HK-2 (cell line): ENCODE measurements at regions not wholly inside any gene's neighbourhood (a gene's known extent, or its start where the extent isn't known, plus 50 kb on each side); places are given as distances from the start of the nearest gene placed in this dataset.

Source experiments
- DNase-seq: peaks from one replicate; pipeline ENCODE4 v3.0.0-alpha.2; 2018; ENCODE audit not compliant: unreplicated experiment

- DNase-seq: no peak
These were observed 64.3 kb upstream of the FGFR2 start for GRCh38 chr10:121662531-121662930.

DNA sequence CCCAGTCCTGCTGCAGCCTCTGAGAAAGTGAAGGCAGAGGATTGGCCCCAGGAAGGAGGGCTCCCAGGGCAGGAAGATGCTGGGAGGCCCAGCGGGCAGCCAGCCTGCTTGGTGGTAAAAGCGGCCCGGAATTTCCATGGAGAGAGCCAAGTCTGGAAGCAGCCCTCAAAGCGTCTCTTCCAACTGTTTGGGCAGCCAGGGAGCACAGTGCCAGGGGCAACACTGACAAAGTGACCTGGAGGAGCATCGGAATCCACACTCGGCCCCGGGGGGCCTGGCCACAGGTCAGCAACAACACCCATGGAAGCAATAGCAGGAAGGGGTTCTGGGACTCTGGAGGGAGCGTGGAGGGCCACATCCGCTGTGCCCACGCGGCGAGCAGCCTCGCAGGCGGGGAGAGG, 63.2 kb upstream of the FGFR2 start:
- DNase-seq: no peak

DNA sequence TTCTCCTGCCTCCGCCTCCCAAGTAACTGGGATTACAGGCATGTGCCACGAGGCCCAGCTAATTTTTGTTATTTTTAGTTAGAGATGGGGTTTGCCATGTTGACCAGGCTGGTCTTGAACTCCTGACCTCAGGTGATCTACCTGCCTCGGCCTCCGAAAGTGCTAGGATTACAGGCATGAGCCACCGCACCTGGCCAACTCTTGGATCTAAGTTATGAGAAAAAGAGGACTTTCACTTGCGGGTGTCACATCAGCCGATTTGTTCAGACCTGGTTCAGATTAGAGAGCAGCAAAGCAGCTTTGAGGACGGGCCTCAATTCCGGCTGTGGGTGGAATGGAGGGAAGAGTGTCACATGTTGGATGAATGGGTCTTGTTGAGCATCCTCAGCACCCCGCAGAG, 61.0 kb upstream of the FGFR2 start:
- DNase-seq: no peak

- no peak for DNase-seq
These were observed 60.4 kb upstream of the FGFR2 start for GRCh38 chr10:121658611-121659010.

GRCh38 chr10:121658111-121658510, 59.9 kb upstream of the FGFR2 start:
- DNase-seq: no peak

- no peak for DNase-seq
These were observed 57.3 kb upstream of the FGFR2 start for GRCh38 chr10:121655254-121656144.

GRCh38 chr10:121654021-121654545, 55.8 kb upstream of the FGFR2 start:
- no peak for DNase-seq

GRCh38 chr10:121653608-121654007, 55.4 kb upstream of the FGFR2 start:
- no peak for DNase-seq

DNA sequence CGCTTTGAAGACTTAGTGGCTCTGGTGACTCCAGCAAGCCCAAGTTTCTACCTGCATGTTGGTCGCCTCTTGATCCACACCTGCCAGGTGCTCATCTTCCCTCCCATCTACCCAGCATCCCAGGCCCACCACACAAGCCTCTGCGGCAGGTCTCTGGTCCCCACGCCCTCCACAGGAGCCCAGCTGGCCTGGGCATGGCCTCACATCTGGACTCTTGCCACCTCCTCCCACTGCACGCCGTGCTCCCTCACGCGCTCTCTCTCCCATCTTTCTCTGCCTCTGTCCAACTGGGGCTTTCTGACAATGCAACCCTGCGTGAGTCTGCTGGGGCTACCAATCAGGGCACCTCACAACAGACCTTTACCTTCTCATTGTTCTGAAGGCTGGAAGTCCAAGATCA, 50.2 kb upstream of the FGFR2 start:
- no peak for DNase-seq

- DNase-seq: no peak
These were observed 49.8 kb upstream of the FGFR2 start for GRCh38 chr10:121648059-121648458.
